ENCODE measurements at regions not wholly inside any gene's neighbourhood (a gene's known extent, or its start where the extent isn't known, plus 50 kb on each side); places are given as distances from the start of the nearest gene placed in this dataset.

- TF ChIP-seq CTCF (IDR thresholded peaks at IDR 0.05; ENCODE audit: extremely low read depth in 1 of 2, insufficient read depth in 1 of 2, low read depth in 1 of 2, low read length in 2 of 2): no peak
- TF ChIP-seq EZH2 (IDR thresholded peaks at IDR 0.05; ENCODE audit: borderline replicate concordance, low read depth, low read length, severe bottlenecking): no peak
- TF ChIP-seq POLR2A (IDR thresholded peaks at IDR 0.05; ENCODE audit: low read depth, low read length): no peak
- no peak for TF ChIP-seq POLR2AphosphoS5 (IDR thresholded peaks at IDR 0.05; ENCODE audit: insufficient read depth, low read depth, low read length)
- TF ChIP-seq MAX (IDR thresholded peaks at IDR 0.05; ENCODE audit: insufficient read depth, insufficient read length): no peak
- TF ChIP-seq GATA2 (IDR thresholded peaks at IDR 0.05; ENCODE audit: insufficient read depth, insufficient read length, low read depth, low read length): no peak
- no peak for TF ChIP-seq JUN (IDR thresholded peaks at IDR 0.05; ENCODE audit: borderline replicate concordance, insufficient read depth, insufficient read length, low read depth)
- TF ChIP-seq MYC (IDR thresholded peaks at IDR 0.05; ENCODE audit: low read depth, low read length): no peak
Measured at GRCh38 chr16:75810342-75810741, 84.1 kb upstream of the CPHXL start.

Measured in endothelial cell of umbilical vein (primary cell).